DND-41 (cell line): ENCODE measurements at regions not wholly inside any gene's neighbourhood (a gene's known extent, or its start where the extent isn't known, plus 50 kb on each side); places are given as distances from the start of the nearest gene placed in this dataset.

Experiments used
- EZH2 ChIP-seq: IDR thresholded peaks from 3 replicates; pipeline ENCODE4 v1.6.1; 2012; ENCODE audit warnings: borderline replicate concordance, low read depth, mild to moderate bottlenecking, moderate library complexity, low read length, inconsistent platforms; ENCODE audit not compliant: severe bottlenecking
- TF ChIP-seq, protein P1 (sequence below): IDR thresholded peaks from 2 replicates; pipeline ENCODE4 v1.5.1; 2012; ENCODE audit warnings: borderline replicate concordance, low read length, moderate library complexity, mild to moderate bottlenecking; ENCODE audit not compliant: poor library complexity, severe bottlenecking; ENCODE audit errors: extremely low read depth

DNA sequence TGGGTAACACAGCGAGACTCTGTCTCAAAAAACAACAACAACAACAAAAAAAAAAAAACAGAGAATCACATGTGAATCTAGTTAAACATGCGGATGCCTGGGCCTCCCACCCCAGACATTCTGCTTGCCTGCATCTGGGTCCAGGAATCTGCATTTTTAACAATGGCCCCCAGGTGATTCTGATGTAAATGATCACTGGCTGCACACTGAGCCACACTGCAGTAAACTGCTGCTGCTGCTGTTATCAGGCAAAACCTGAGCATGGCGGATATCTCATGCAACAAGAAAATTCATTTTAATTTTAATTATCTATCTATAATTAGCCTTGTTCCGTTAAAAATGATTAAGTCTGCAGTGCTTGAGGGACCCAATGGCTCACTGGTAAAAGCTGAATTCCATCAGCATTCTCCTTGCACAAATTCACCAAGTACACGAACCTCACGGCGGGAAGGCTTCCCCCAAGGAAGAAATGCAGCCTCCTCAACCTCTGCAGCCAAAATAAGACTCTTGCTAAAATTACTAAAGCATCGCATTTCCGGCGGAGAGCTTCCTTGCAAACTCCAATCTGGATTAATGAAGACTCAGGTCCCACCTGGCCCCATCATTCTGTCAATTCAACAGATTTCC lies 81.6 kb upstream of the SNX9 start:
- TF ChIP-seq, protein P1, sequence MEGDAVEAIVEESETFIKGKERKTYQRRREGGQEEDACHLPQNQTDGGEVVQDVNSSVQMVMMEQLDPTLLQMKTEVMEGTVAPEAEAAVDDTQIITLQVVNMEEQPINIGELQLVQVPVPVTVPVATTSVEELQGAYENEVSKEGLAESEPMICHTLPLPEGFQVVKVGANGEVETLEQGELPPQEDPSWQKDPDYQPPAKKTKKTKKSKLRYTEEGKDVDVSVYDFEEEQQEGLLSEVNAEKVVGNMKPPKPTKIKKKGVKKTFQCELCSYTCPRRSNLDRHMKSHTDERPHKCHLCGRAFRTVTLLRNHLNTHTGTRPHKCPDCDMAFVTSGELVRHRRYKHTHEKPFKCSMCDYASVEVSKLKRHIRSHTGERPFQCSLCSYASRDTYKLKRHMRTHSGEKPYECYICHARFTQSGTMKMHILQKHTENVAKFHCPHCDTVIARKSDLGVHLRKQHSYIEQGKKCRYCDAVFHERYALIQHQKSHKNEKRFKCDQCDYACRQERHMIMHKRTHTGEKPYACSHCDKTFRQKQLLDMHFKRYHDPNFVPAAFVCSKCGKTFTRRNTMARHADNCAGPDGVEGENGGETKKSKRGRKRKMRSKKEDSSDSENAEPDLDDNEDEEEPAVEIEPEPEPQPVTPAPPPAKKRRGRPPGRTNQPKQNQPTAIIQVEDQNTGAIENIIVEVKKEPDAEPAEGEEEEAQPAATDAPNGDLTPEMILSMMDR, result no peak
- TF ChIP-seq EZH2, result no peak
